Thyroid gland (tissue), 4 donors: ENCODE measurements at regions not wholly inside any gene's neighbourhood (a gene's known extent, or its start where the extent isn't known, plus 50 kb on each side); places are given as distances from the start of the nearest gene placed in this dataset.

Experiments used
- CTCF ChIP-seq, 6 experiments: fragments of 200-600 bp in 3 of 6; fragments of 450-650 bp in 3 of 6; sonication (generic) in 3 of 6; IDR thresholded peaks; one replicate each; pipeline ENCODE4 v1.5.1; 2016 to 2019; ENCODE audit warnings: antibody characterized with exemption in 6 of 6, mild to moderate bottlenecking in 2 of 6, inconsistent platforms in 1 of 6, moderate library complexity in 1 of 6
- POLR2A ChIP-seq, 2 donors: fragments of 450-650 bp; IDR thresholded peaks; one replicate each; pipeline ENCODE4 v1.6.1; 2017; ENCODE audit warnings: antibody characterized with exemption in 2 of 2, mild to moderate bottlenecking in 2 of 2, moderate library complexity in 1 of 2

GRCh38 chr5:89989776-89990175 lies 419.8 kb downstream of the CETN3 start:
- no peak for TF ChIP-seq CTCF (IDR thresholded peaks at IDR 0.05)
- TF ChIP-seq POLR2A (IDR thresholded peaks at IDR 0.05) = no peak
